OCI-LY1 (cell line): ENCODE measurements at regions not wholly inside any gene's neighbourhood (a gene's known extent, or its start where the extent isn't known, plus 50 kb on each side); places are given as distances from the start of the nearest gene placed in this dataset.

Source experiments
- H2AFZ ChIP-seq: fragments of 200-600 bp; sonication (generic), shearing (Covaris generic); 2 replicates; pipeline ENCODE4 v1.6.0; 2014; ENCODE audit warnings: antibody characterized with exemption, mild to moderate bottlenecking, low read length
- H3F3A ChIP-seq: fragments of 200-600 bp; sonication (generic), shearing (Covaris generic); 2 replicates; pipeline ENCODE4 v1.6.0; 2014; ENCODE audit warnings: mild to moderate bottlenecking, antibody characterized with exemption, low read length, moderate library complexity; ENCODE audit not compliant: insufficient read depth
- H3K27ac ChIP-seq: fragments of 200-600 bp; sonication (generic); 2 replicates; pipeline ENCODE4 v1.5.1; 2014; ENCODE audit warnings: low read length, mixed run types, mild to moderate bottlenecking, low read depth; ENCODE audit not compliant: poor library complexity, severe bottlenecking
- H3K27me3 ChIP-seq: fragments of 200-600 bp; sonication (generic); 2 replicates; pipeline ENCODE4 v1.6.0; 2014; ENCODE audit warnings: antibody characterized with exemption, mild to moderate bottlenecking, low read length, moderate library complexity; ENCODE audit not compliant: insufficient read depth
- H3K36me3 ChIP-seq: fragments of 200-600 bp; sonication (generic); 2 replicates; pipeline ENCODE4 v1.6.1; 2014; ENCODE audit warnings: mild to moderate bottlenecking, antibody characterized with exemption, low read length, moderate library complexity, mixed read lengths; ENCODE audit not compliant: insufficient read depth
- H3K4me1 ChIP-seq: fragments of 200-600 bp; sonication (generic); 2 replicates; pipeline ENCODE4 v1.5.1; 2014; ENCODE audit warnings: mild to moderate bottlenecking, low read length, moderate library complexity; ENCODE audit not compliant: insufficient read depth, severe bottlenecking
- H3K4me2 ChIP-seq: fragments of 200-600 bp; sonication (generic), shearing (Covaris generic); 2 replicates; pipeline ENCODE4 v1.6.1; 2014; ENCODE audit warnings: low read length
- H3K4me3 ChIP-seq: fragments of 200-600 bp; sonication (generic); 2 replicates; pipeline ENCODE4 v1.5.1; 2014; ENCODE audit warnings: low read length, low read depth, mild to moderate bottlenecking, mixed read lengths; ENCODE audit not compliant: poor library complexity, severe bottlenecking
- H3K79me2 ChIP-seq: fragments of 200-600 bp; shearing (Covaris generic); 2 replicates; pipeline ENCODE4 v1.6.1; 2016; ENCODE audit warnings: mixed run types, low read length, mixed read lengths; ENCODE audit not compliant: insufficient read depth
- H3K9ac ChIP-seq: fragments of 200-600 bp; sonication (generic), shearing (Covaris generic); 2 replicates; pipeline ENCODE4 v1.6.1; 2014; ENCODE audit warnings: mild to moderate bottlenecking, low read length, mixed read lengths
- H3K9me2 ChIP-seq: fragments of 200-600 bp; sonication (generic), shearing (Covaris generic); 2 replicates; pipeline ENCODE4 v1.6.1; 2014; ENCODE audit warnings: low read depth, mild to moderate bottlenecking, low read length, mixed read lengths
- H3K9me3 ChIP-seq: fragments of 200-600 bp; shearing (Covaris generic); 2 replicates; pipeline ENCODE4 v1.6.1; 2014; ENCODE audit warnings: low read length, mixed read lengths
- H4K20me1 ChIP-seq: fragments of 200-600 bp; sonication (generic), shearing (Covaris generic); 2 replicates; pipeline ENCODE4 v1.6.0; 2016; ENCODE audit warnings: mild to moderate bottlenecking, low read length; ENCODE audit not compliant: insufficient read depth
- CTCF ChIP-seq: fragments of 200-600 bp; sonication (generic), shearing (Covaris generic); IDR thresholded peaks from 2 replicates; pipeline ENCODE4 v1.5.1; 2017; ENCODE audit warnings: mild to moderate bottlenecking, antibody characterized with exemption, low read length, moderate library complexity, mixed read lengths
- EZH2 ChIP-seq: fragments of 200-600 bp; sonication (generic), shearing (Covaris generic); IDR thresholded peaks from 2 replicates; pipeline ENCODE4 v1.8.0; 2017; ENCODE audit warnings: borderline replicate concordance, mixed run types, mild to moderate bottlenecking, antibody characterized with exemption, low read length, moderate library complexity, mixed read lengths

- no peaks in the 10 kb centered on the region for H3K79me2 ChIP-seq
- H3K27me3 ChIP-seq, result no peaks in the 10 kb centered on the region
- no peak overlapping the region for H2AFZ ChIP-seq
- H4K20me1 ChIP-seq, result no peaks in the 10 kb centered on the region
- H3K4me3 ChIP-seq, result no peak overlapping the region
- H3K27ac ChIP-seq, result no peak overlapping the region
- no peak for TF ChIP-seq EZH2
- TF ChIP-seq CTCF, result no peak
- no peaks in the 10 kb centered on the region for H3F3A ChIP-seq
- no peak overlapping the region for H3K9ac ChIP-seq
- no peaks in the 10 kb centered on the region for H3K9me2 ChIP-seq
- H3K36me3 ChIP-seq, result no peaks in the 10 kb centered on the region
- no peak overlapping the region for H3K4me2 ChIP-seq
- H3K9me3 ChIP-seq, result no peaks in the 10 kb centered on the region
- no peaks in the 10 kb centered on the region for H3K4me1 ChIP-seq
Observed at GRCh38 chr16:54805648-54806047, 125.0 kb upstream of the IRX5 start.

- no peaks in the 10 kb centered on the region for H3K27me3 ChIP-seq
- TF ChIP-seq EZH2 (no peak), CTCF (no peak)
- no peak overlapping the region for H3K4me2 ChIP-seq
- no peaks in the 10 kb centered on the region for H3K36me3 ChIP-seq
- no peaks in the 10 kb centered on the region for H3F3A ChIP-seq
- H3K27ac ChIP-seq, result no peak overlapping the region
- no peak overlapping the region for H2AFZ ChIP-seq
- no peaks in the 10 kb centered on the region for H3K9me2 ChIP-seq
- no peaks in the 10 kb centered on the region for H3K9me3 ChIP-seq
- no peak overlapping the region for H3K9ac ChIP-seq
- H3K4me1 ChIP-seq, result no peaks in the 10 kb centered on the region
- no peaks in the 10 kb centered on the region for H3K79me2 ChIP-seq
- H4K20me1 ChIP-seq, result no peaks in the 10 kb centered on the region
- H3K4me3 ChIP-seq, result no peak overlapping the region
Observed at GRCh38 chr16:54801057-54801844, 129.4 kb upstream of the IRX5 start.

- no peak overlapping the region for H3K27ac ChIP-seq
- H3K4me3 ChIP-seq, result no peak overlapping the region
- H3K4me2 ChIP-seq, result no peak overlapping the region
- TF ChIP-seq EZH2, result no peak
- no peak for TF ChIP-seq CTCF
- H4K20me1 ChIP-seq, result no peaks in the 10 kb centered on the region
- no peaks in the 10 kb centered on the region for H3K4me1 ChIP-seq
- no peak overlapping the region for H3K9ac ChIP-seq
- H3F3A ChIP-seq, result no peaks in the 10 kb centered on the region
- no peaks in the 10 kb centered on the region for H3K36me3 ChIP-seq
- no peaks in the 10 kb centered on the region for H3K9me3 ChIP-seq
- no peaks in the 10 kb centered on the region for H3K9me2 ChIP-seq
- H3K27me3 ChIP-seq, result no peaks in the 10 kb centered on the region
- H2AFZ ChIP-seq, result no peak overlapping the region
- H3K79me2 ChIP-seq, result no peaks in the 10 kb centered on the region
Observed at GRCh38 chr16:54798267-54798666, 132.4 kb upstream of the IRX5 start.
